ENCODE measurements at regions not wholly inside any gene's neighbourhood (a gene's known extent, or its start where the extent isn't known, plus 50 kb on each side); places are given as distances from the start of the nearest gene placed in this dataset.

GRCh38 chrX:122441451-122441850, 742.6 kb upstream of the GRIA3 start:
- Histone ChIP-seq H3K36me3 (ENCODE audit: control insufficient read depth, insufficient read depth, low read length) (no peaks in the 10 kb centered on the region), H3K4me1 (ENCODE audit: control insufficient read depth, insufficient read depth, low read length) (no peaks in the 10 kb centered on the region)

DNA sequence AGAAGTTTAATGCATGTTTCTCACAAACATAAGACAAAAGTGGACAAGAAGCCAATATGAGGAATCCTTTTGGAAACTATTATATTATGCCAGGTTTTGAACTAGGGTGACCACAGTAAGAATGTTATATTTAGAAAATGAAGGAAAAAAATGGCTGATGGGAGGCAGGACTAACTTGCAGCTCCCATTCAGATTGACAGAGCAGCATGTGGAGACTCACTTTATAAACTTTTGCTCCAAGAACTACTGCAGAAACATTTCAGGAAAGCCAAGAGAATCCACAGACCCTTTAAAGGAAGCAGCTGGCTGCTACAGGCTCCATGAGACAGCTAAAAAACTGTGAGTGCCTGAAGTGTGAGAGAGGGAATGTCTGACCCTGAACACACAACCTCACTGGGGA, 738.6 kb upstream of the GRIA3 start:
- no peaks in the 10 kb centered on the region for H3K9me3 ChIP-seq (ENCODE audit: control insufficient read depth, insufficient read depth, low read length)
- no peaks in the 10 kb centered on the region for H3K4me1 ChIP-seq (ENCODE audit: control insufficient read depth, insufficient read depth, low read length)
- no peak overlapping the region for H3K4me3 ChIP-seq (ENCODE audit: low read depth, low read length)
- H3K9ac ChIP-seq (ENCODE audit: low read depth, low read length), result no peak overlapping the region
- no peaks in the 10 kb centered on the region for H3K27me3 ChIP-seq (ENCODE audit: control insufficient read depth, insufficient read depth, low read length)
- no peaks in the 10 kb centered on the region for H3K36me3 ChIP-seq (ENCODE audit: control insufficient read depth, insufficient read depth, low read length)

More at GRCh38 chrX:122441451-122441850, 742.6 kb upstream of the GRIA3 start:
- no peaks in the 10 kb centered on the region for H3K9me3 ChIP-seq (ENCODE audit: control insufficient read depth, insufficient read depth, low read length)
- no peak overlapping the region for H3K4me3 ChIP-seq (ENCODE audit: low read depth, low read length)
- H3K9ac ChIP-seq (ENCODE audit: low read depth, low read length), result no peak overlapping the region
- no peaks in the 10 kb centered on the region for H3K27me3 ChIP-seq (ENCODE audit: control insufficient read depth, insufficient read depth, low read length)

GRCh38 chrX:122464341-122464740, 719.7 kb upstream of the GRIA3 start:
- Histone ChIP-seq H3K9me3 (ENCODE audit: control insufficient read depth, insufficient read depth, low read length) (no peaks in the 10 kb centered on the region), H3K9ac (ENCODE audit: low read depth, low read length) (no peak overlapping the region), H3K4me1 (ENCODE audit: control insufficient read depth, insufficient read depth, low read length) (no peaks in the 10 kb centered on the region), H3K27me3 (ENCODE audit: control insufficient read depth, insufficient read depth, low read length) (no peaks in the 10 kb centered on the region), H3K4me3 (ENCODE audit: low read depth, low read length) (no peak overlapping the region), H3K36me3 (ENCODE audit: control insufficient read depth, insufficient read depth, low read length) (no peaks in the 10 kb centered on the region)

DNA sequence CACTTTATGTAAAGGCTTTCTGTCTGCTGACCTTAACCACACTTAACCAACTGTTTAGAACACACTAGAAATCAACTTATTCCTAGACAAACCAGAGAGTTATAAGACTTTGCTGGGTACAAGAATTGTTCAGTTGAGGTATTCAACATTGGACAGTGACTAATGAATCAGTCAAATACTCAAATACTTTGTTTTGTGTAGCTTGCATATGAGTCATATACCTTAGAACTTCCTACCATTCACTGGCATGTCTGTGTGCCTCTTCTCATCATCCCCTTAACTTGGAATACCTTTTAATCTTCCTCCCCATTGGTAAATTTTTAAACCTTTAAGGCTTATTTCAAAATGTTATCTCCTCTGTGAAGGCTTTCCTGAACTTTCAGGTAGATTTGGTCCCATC, 708.8 kb upstream of the GRIA3 start:
- Histone ChIP-seq H3K4me3 (ENCODE audit: low read depth, low read length) (no peak overlapping the region), H3K9me3 (ENCODE audit: control insufficient read depth, insufficient read depth, low read length) (no peaks in the 10 kb centered on the region), H3K4me1 (ENCODE audit: control insufficient read depth, insufficient read depth, low read length) (no peaks in the 10 kb centered on the region), H3K36me3 (ENCODE audit: control insufficient read depth, insufficient read depth, low read length) (no peaks in the 10 kb centered on the region), H3K9ac (ENCODE audit: low read depth, low read length) (no peak overlapping the region), H3K27me3 (ENCODE audit: control insufficient read depth, insufficient read depth, low read length) (no peaks in the 10 kb centered on the region)

DNA sequence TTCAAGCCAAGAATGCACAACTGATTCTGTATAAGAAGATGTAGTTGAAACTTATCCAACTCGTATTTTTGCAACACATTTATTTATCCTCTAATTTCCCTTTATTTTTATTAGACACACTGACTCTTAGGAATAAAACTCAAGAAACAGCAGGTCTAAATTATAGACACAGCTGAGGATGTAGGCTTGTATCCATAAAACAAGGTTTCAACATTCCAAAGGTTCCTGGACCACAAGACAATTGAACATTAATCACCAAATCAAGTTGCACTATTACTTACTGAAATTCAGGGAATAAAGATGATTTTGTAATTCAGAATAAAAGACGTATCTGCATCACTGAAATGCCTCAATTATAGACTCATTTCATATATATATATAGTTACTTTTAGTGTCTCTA, 683.5 kb upstream of the GRIA3 start:
- H3K36me3 ChIP-seq (ENCODE audit: control insufficient read depth, insufficient read depth, low read length), result no peaks in the 10 kb centered on the region
- H3K9ac ChIP-seq (ENCODE audit: low read depth, low read length), result no peak overlapping the region
- no peaks in the 10 kb centered on the region for H3K9me3 ChIP-seq (ENCODE audit: control insufficient read depth, insufficient read depth, low read length)
- no peaks in the 10 kb centered on the region for H3K27me3 ChIP-seq (ENCODE audit: control insufficient read depth, insufficient read depth, low read length)
- H3K4me1 ChIP-seq (ENCODE audit: control insufficient read depth, insufficient read depth, low read length), result no peaks in the 10 kb centered on the region
- no peak overlapping the region for H3K4me3 ChIP-seq (ENCODE audit: low read depth, low read length)

DNA sequence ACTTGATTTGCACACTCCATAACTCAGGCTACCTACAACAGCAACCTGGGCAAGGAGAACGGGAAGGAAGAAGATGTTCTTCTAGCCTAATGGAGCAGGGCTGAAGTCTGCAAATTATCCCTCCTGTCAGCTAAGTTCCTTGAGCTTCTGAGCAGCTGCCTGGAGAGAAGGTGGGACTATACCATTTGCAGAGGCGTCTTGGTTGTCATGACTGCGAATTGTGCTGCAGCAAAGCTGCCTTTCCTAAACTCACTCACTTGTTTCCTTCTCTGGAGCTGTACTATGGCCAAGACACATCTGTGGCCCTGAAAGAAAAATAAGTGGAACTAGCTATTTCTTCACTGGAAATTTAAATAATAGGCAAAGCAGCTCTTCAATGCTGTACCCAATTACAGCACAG, 682.4 kb upstream of the GRIA3 start:
- Histone ChIP-seq H3K4me3 (ENCODE audit: low read depth, low read length) (no peak overlapping the region), H3K9ac (ENCODE audit: low read depth, low read length) (no peak overlapping the region)

GRCh38 chrX:122504026-122504425, 680.1 kb upstream of the GRIA3 start:
- H3K9me3 ChIP-seq (ENCODE audit: control insufficient read depth, insufficient read depth, low read length), result no peaks in the 10 kb centered on the region
- H3K27me3 ChIP-seq (ENCODE audit: control insufficient read depth, insufficient read depth, low read length), result no peaks in the 10 kb centered on the region
- peaks cover 2% of the 10 kb centered on the region for H3K4me1 ChIP-seq (ENCODE audit: control insufficient read depth, insufficient read depth, low read length)
- no peak overlapping the region for H3K9ac ChIP-seq (ENCODE audit: low read depth, low read length)
- no peaks in the 10 kb centered on the region for H3K36me3 ChIP-seq (ENCODE audit: control insufficient read depth, insufficient read depth, low read length)
- no peak overlapping the region for H3K4me3 ChIP-seq (ENCODE audit: low read depth, low read length)

More for the DNA sequence above, 682.4 kb upstream of the GRIA3 start:
- Histone ChIP-seq H3K4me1 (ENCODE audit: control insufficient read depth, insufficient read depth, low read length) (peaks cover 2% of the 10 kb centered on the region), H3K36me3 (ENCODE audit: control insufficient read depth, insufficient read depth, low read length) (no peaks in the 10 kb centered on the region), H3K9me3 (ENCODE audit: control insufficient read depth, insufficient read depth, low read length) (no peaks in the 10 kb centered on the region), H3K27me3 (ENCODE audit: control insufficient read depth, insufficient read depth, low read length) (no peaks in the 10 kb centered on the region)

GRCh38 chrX:122512561-122513072, 671.5 kb upstream of the GRIA3 start:
- no peaks in the 10 kb centered on the region for H3K36me3 ChIP-seq (ENCODE audit: control insufficient read depth, insufficient read depth, low read length)
- H3K4me1 ChIP-seq (ENCODE audit: control insufficient read depth, insufficient read depth, low read length), result no peaks in the 10 kb centered on the region
- no peak overlapping the region for H3K9ac ChIP-seq (ENCODE audit: low read depth, low read length)
- H3K9me3 ChIP-seq (ENCODE audit: control insufficient read depth, insufficient read depth, low read length), result no peaks in the 10 kb centered on the region
- no peaks in the 10 kb centered on the region for H3K27me3 ChIP-seq (ENCODE audit: control insufficient read depth, insufficient read depth, low read length)
- no peak overlapping the region for H3K4me3 ChIP-seq (ENCODE audit: low read depth, low read length)

DNA sequence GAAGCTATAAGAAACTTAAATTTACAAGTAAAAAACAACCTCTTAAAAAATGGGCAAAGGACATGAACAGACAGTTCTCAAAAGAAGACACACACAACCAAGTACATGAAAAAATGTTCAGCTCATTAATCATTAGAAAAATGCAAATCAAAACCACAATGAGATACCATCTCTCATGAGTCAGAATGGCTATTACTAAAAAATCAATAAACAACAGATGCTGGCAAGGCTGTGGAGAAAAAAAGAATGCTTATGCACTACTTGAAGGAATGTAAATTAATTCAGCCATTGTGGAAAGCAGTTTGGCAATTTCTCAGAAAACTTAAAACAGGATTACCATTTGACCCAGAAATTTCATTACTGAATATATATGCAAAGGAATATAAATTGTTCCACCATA, 666.3 kb upstream of the GRIA3 start:
- H3K4me1 ChIP-seq (ENCODE audit: control insufficient read depth, insufficient read depth, low read length), result no peaks in the 10 kb centered on the region
- H3K4me3 ChIP-seq (ENCODE audit: low read depth, low read length), result no peak overlapping the region
- H3K27me3 ChIP-seq (ENCODE audit: control insufficient read depth, insufficient read depth, low read length), result no peaks in the 10 kb centered on the region
- no peaks in the 10 kb centered on the region for H3K9me3 ChIP-seq (ENCODE audit: control insufficient read depth, insufficient read depth, low read length)
- H3K9ac ChIP-seq (ENCODE audit: low read depth, low read length), result no peak overlapping the region
- H3K36me3 ChIP-seq (ENCODE audit: control insufficient read depth, insufficient read depth, low read length), result no peaks in the 10 kb centered on the region

DNA sequence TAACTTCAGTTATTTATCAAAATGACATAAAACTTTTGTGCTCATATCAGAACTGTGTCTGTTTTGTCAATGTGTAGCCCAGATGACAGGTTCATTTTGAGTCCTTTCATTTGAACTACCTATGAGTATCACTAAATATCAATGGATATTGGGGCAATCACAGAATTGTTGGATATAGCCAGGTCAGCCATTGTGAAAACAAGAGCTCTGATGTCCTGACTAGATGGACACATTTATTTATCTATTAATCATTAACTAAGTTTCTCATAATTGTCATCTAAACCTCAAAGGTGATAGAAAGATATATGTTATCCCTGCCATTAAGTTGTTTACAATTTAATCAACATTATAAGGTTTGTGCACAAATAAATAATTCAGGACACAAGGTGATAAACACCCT, 638.3 kb upstream of the GRIA3 start:
- Histone ChIP-seq H3K9ac (ENCODE audit: low read depth, low read length) (no peak overlapping the region), H3K27me3 (ENCODE audit: control insufficient read depth, insufficient read depth, low read length) (no peaks in the 10 kb centered on the region), H3K36me3 (ENCODE audit: control insufficient read depth, insufficient read depth, low read length) (no peaks in the 10 kb centered on the region), H3K9me3 (ENCODE audit: control insufficient read depth, insufficient read depth, low read length) (no peaks in the 10 kb centered on the region), H3K4me3 (ENCODE audit: low read depth, low read length) (no peak overlapping the region), H3K4me1 (ENCODE audit: control insufficient read depth, insufficient read depth, low read length) (no peaks in the 10 kb centered on the region)

- H3K9ac ChIP-seq (ENCODE audit: low read depth, low read length), result no peak overlapping the region
- H3K4me3 ChIP-seq (ENCODE audit: low read depth, low read length), result no peak overlapping the region
These were observed 637.8 kb upstream of the GRIA3 start for GRCh38 chrX:122546269-122546668.

DNA sequence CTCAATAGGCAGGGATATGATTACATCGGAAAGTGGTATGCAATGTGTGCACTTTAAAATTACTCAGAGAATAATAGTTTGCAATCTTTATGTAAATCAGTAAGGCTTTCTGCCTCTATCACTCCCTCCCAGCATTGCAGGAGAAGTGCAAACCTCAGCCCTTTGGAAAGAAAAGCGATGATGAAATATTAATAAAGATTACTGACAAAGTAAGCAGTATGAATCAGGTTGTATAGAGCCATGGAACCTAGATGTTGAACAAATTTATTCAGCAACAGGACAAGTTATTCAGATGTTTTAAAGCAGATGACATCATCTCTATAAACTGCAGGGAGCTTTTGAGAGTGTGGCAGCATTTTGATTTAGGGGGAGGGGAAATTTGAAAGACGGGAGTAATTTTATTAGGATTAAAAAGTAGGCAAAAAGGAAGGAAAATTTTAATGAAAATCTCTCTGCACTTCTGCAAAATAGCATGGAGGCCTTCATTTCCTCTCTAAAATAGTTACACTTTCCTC, 631.7 kb upstream of the GRIA3 start:
- no peaks in the 10 kb centered on the region for H3K27me3 ChIP-seq (ENCODE audit: control insufficient read depth, insufficient read depth, low read length)
- H3K9ac ChIP-seq (ENCODE audit: low read depth, low read length), result no peak overlapping the region

More at GRCh38 chrX:122546269-122546668, 637.8 kb upstream of the GRIA3 start:
- Histone ChIP-seq H3K27me3 (ENCODE audit: control insufficient read depth, insufficient read depth, low read length) (no peaks in the 10 kb centered on the region), H3K36me3 (ENCODE audit: control insufficient read depth, insufficient read depth, low read length) (no peaks in the 10 kb centered on the region), H3K9me3 (ENCODE audit: control insufficient read depth, insufficient read depth, low read length) (no peaks in the 10 kb centered on the region), H3K4me1 (ENCODE audit: control insufficient read depth, insufficient read depth, low read length) (no peaks in the 10 kb centered on the region)

More for the DNA sequence above, 631.7 kb upstream of the GRIA3 start:
- no peaks in the 10 kb centered on the region for H3K4me1 ChIP-seq (ENCODE audit: control insufficient read depth, insufficient read depth, low read length)
- no peak overlapping the region for H3K4me3 ChIP-seq (ENCODE audit: low read depth, low read length)
- H3K36me3 ChIP-seq (ENCODE audit: control insufficient read depth, insufficient read depth, low read length), result no peaks in the 10 kb centered on the region
- no peaks in the 10 kb centered on the region for H3K9me3 ChIP-seq (ENCODE audit: control insufficient read depth, insufficient read depth, low read length)
